ENCODE measurements at regions not wholly inside any gene's neighbourhood (a gene's known extent, or its start where the extent isn't known, plus 50 kb on each side); places are given as distances from the start of the nearest gene placed in this dataset.

GRCh38 chr19:31560086-31561060, 211.1 kb upstream of the TSHZ3 start:
- DNase-seq (ENCODE audit: low read depth in 3 of 3): no peak

- DNase-seq (ENCODE audit: low read depth in 3 of 3): no peak
Observed at GRCh38 chr19:31562966-31563612, 213.9 kb upstream of the TSHZ3 start.

DNA sequence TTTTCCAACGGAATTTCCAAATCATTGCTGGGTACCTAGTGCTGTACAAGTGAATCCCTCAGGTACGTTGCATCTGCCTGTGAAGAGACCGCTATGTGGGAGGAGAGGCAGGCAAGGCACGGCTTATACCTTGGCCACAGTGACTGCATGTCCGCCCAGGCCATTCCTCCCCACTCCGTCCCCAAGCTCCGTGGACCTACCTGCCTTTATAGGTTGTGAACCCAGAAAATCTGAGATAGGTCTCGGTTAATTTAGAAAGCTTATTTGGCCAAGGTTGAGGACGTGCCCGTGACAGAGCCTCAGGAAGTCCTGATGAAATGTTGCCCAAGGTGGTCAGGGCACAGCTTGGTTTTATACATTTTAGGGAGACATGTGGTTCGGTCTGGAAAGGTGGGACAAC, 218.5 kb upstream of the TSHZ3 start:
- DNase-seq (ENCODE audit: low read depth in 3 of 3): no peak

- DNase-seq (ENCODE audit: low read depth in 3 of 3): no peak
Observed at GRCh38 chr19:31568724-31569123, 219.5 kb upstream of the TSHZ3 start.

DNA sequence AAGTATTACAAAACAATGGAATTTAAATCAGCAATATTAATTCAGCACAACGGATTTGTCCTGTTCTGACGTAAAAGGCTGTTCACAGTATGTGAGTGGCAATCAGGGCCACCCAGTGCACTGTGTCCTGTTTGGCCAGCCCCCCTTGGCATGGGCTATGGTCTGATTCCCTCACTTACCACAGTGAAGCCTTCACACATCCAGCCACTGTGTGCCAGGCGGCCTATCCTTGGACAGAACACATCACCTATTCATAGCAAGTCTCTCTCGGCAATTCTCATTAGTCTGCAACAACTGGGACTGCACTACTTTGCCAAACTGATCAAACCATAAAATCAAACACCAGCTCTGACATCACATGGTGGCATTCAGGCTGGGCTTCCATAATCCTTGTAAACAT, 221.5 kb upstream of the TSHZ3 start:
- DNase-seq (ENCODE audit: low read depth in 3 of 3): no peak

GRCh38 chr19:31572102-31572975, 223.1 kb upstream of the TSHZ3 start:
- DNase-seq (ENCODE audit: low read depth in 3 of 3): no peak

DNA sequence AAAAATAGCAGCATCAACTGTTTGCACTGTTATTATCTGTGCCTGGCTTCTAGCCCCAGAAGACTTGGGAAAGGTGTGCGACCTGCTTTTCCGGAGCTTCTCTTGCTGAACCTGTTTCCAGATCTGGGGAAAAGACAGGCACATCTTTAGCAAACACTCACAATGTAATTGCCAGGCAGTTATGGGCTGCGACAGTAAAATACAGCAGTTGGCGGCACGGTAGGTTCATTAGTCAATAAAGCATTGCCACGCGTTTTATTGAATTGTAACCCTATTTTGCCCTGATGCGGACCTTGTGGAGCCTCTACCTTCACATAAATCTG, 223.7 kb upstream of the TSHZ3 start:
- no peak for DNase-seq (ENCODE audit: low read depth in 3 of 3)

GRCh38 chr19:31574251-31574973, 225.2 kb upstream of the TSHZ3 start:
- DNase-seq (ENCODE audit: low read depth in 3 of 3): no peak

DNA sequence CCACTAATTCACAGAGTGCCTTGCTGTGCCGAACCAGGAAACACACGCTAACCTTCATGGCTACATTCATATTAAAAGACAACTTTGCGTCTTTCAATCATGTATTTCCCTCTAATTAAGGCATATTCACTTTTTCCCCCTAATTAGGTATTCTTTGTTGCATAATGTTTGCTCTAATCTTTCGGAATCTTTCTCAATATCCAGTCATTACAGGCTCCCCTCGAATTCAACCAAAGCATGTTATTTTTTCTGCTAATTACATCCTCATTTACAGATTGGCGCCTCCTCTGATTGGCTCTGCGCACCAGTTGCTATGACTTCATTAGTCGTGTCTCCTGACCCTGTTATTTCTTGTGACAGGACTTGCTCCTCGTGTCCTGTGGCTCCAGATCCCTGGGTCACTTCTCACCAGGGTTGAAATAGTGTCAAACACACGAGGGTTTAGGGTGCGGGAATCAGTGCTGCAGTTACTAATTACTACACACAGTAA, 226.7 kb upstream of the TSHZ3 start:
- DNase-seq (ENCODE audit: low read depth in 3 of 3): no peak

- no peak for DNase-seq (ENCODE audit: low read depth in 3 of 3)
Observed at GRCh38 chr19:31578326-31578725, 229.1 kb upstream of the TSHZ3 start.

DNA sequence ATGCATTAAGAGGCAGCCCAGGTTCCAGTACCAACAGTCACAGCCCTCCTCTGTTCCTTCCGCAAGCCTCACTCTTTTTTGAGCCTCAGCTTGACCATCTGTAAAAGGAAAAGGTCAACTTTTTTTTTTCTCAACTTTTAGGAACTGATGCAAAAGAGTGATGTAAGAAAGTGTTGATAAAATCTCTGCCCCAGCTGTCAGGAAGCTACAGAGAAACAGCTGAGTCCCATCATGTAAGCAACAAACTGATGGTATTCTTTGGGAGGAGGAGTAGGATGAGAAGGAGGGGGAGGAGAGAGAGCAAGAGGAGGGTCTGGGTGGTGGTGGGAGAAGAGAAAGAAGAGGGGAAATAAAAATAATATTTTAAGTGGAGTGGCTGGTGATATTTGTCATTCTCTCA, 233.9 kb upstream of the TSHZ3 start:
- DNase-seq (ENCODE audit: low read depth in 3 of 3): no peak

GRCh38 chr19:31586282-31586681, 237.0 kb upstream of the TSHZ3 start:
- no peak for DNase-seq (ENCODE audit: low read depth in 3 of 3)

- DNase-seq (ENCODE audit: low read depth in 3 of 3): no peak
Observed at GRCh38 chr19:31589109-31589508, 239.9 kb upstream of the TSHZ3 start.

- DNase-seq (ENCODE audit: low read depth in 3 of 3): no peak
Observed at GRCh38 chr19:31591258-31591657, 242.0 kb upstream of the TSHZ3 start.

DNA sequence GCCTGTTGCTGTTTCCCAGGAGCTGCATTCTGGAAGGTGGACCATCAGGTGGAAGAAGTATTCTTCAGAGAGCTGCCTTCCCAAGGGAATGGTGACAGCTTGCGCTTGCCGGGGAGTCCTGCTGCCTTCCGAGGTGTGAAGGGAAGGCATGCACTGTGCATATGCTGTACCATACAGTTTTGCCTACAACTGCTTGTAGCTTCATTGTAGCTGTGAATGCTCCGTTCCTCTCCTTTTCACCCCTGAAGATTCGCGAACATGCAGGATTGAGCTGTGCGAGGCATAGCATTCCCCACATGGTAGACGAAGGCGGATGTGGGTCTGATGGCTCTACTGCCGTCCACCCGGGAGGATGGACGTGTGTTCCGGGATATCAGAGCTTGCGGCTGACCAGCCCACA, 243.2 kb upstream of the TSHZ3 start:
- DNase-seq (ENCODE audit: low read depth in 3 of 3): no peak

GRCh38 chr19:31594701-31595100, 245.5 kb upstream of the TSHZ3 start:
- DNase-seq (ENCODE audit: low read depth in 3 of 3): no peak

GRCh38 chr19:31595521-31595920, 246.3 kb upstream of the TSHZ3 start:
- DNase-seq (ENCODE audit: low read depth in 3 of 3): no peak

DNA sequence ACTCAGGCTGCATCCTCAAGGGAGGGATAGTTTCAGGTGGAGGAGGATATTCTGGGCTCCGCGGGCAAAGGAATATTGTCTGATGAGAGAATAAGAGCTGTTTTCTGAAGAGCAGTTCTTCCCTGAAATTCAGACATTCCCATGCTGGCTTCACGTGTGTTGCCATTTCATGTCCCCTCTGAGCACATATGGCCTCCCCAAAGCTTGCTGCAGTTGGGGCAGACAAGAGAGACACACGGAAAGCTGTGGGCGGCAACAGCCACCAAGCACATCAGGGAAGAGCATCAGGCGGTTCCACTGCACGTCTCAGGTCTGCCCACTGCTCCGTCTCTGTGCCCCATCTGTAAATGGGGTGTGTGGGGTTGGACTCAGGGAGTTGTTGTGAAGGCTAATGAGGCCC, 247.5 kb upstream of the TSHZ3 start:
- DNase-seq (ENCODE audit: low read depth in 3 of 3): no peak

DNA sequence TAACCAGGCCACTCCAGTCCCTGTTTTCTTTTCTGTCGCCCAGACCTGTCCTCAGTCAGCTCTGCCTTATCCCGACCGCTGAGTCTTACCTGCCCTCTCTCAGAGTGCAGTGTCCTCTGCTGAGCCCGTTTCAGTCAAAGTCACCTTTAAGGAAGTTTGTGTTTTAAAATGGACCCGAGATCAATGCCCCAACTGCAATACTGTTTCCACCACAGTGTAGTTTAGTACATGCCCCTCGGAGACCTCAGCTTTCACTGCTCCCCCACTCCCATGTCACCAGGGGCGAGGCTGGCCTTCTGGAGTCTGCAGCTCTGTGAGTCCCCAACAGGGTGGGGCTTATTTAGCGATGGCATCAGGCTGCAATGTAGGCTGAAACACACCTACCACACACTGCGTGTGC, 248.4 kb upstream of the TSHZ3 start:
- DNase-seq (ENCODE audit: low read depth in 3 of 3): no peak

DNA sequence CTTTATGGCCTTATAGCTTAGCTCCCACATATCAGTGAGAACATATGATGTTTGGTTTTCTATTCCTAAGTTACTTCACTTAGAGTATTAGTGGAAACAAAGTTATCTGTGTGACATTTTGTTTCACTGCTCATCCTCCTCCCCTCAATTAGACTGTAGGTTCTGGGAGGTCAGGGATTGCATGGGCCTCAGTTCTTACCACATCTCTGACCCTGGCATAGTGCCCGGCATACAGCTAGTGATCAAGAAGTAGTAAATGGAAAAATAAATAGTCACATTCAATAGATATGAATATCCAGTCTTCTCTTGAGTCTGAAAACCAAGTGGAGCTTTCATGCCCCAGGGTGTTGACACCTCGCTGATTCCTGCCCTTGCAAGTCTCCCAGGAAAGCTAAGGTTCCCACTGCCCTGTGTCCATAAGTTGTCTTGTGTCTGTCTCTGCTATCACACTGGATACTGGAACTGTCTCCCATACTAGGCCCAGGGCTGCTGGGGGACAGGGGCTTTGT, 249.5 kb upstream of the TSHZ3 start:
- no peak for DNase-seq (ENCODE audit: low read depth in 3 of 3)

DNA sequence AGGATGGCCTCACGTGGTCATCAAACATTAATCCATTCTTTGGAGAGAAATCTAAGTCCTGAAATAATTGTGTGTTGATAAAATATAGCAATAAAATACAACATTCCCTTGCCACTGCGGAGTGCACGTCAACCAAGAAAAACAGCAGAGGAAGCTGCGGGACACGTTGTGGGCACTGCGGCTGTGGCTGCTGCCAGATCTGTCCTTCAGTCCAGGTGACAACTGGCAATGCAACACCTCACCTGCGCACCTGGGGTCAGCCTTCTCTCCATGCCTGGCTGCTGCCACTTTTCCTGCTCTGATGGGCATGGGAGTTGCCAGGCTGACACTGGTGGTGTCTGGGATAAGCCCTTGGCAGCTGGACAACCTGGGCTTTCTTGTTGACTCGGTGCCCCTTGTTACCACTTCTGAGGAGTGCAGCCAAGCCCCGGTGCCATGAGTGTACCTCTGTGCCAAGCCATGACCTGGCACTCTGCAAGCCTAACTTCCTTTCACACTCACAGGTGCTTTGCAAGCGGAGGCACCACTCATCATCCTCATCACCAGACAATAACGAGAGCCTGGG, 251.6 kb upstream of the TSHZ3 start:
- no peak for DNase-seq (ENCODE audit: low read depth in 3 of 3)
